SHP77 treated with DMSO at 0.1 percent for 48 hours (cell line): ENCODE measurements at regions not wholly inside any gene's neighbourhood (a gene's known extent, or its start where the extent isn't known, plus 50 kb on each side); places are given as distances from the start of the nearest gene placed in this dataset.

Experiments used
- DNase-seq: peaks from one replicate; lab custom pipeline; 2025; lab: John Stamatoyannopoulos, UW

DNA sequence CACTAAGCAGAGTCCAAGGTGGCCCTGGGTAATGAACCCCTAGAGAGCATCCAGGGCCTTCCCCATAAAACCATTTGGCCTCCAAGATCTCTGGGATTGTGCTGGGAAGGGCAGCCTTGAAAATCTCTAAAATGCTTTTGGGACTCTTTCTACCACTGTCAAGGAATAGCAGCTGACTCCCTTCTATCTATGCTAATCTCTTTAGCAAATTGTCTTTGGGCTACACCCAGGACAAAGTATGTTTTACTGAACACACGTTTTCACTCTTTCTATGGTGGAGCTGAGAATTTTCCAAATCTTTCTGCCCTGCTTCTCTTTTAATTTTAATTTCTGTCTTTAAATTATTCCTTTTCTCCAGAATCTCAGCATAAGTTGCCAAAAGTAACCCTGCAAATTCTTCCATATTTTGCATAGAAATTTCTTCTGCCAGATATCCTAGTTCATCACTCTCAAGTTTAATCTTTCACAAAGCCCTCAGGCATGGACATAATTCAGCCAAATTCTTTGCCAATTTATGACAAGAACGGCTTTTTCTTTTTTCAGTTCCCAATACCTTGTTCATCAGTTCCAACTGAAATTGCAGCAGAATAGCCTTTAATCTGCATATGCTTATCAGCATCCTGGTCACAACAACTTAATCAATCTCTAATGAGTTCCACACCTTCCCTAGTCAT lies 687.0 kb upstream of the ADGRL4 start:
- DNase-seq = no peak

- no peak for DNase-seq
Observed at GRCh38 chr1:79692519-79692918, 686.0 kb upstream of the ADGRL4 start.

GRCh38 chr1:79688932-79689331 lies 682.4 kb upstream of the ADGRL4 start:
- no peak for DNase-seq

DNA sequence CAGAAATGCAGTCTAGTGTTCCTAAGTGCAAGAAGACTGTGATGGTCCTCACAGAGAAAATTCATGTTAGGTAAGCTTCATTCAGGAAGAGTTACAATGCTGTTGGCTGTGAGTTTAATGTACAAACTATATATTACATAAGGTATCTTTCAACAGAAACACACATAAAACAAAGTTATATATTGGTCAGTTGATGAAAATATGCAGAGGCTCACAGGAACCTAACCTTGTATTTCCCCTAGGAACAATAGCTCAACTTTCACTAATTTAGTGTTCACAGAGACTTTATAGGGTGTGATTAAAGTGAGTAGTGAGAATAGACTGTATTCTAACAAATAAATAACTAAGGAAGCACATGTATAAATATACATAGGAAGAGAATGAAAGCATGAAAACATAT lies 676.9 kb upstream of the ADGRL4 start:
- DNase-seq = no peak

- DNase-seq = no peak
Observed at GRCh38 chr1:79682478-79682877, 675.9 kb upstream of the ADGRL4 start.

DNA sequence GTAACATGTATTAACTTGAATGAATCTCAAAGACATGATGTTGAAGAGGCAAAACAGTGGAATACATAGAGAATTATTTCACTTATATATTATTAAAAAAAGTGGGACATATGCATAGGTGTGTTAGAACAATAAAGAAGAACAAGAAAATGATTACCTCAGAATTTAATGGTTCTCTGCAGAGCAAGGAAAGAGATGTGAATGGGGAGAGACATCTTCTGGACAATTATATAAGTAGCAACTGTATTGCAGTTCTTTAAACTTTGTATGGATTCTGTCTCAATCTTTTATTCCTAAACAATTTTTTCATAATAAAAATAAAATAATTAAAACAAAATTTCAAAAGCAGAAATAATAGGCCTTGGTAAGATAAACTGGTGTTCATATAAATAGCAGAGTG lies 674.9 kb upstream of the ADGRL4 start:
- no peak for DNase-seq

- DNase-seq = no peak
Observed at GRCh38 chr1:79679916-79680315, 673.4 kb upstream of the ADGRL4 start.

DNA sequence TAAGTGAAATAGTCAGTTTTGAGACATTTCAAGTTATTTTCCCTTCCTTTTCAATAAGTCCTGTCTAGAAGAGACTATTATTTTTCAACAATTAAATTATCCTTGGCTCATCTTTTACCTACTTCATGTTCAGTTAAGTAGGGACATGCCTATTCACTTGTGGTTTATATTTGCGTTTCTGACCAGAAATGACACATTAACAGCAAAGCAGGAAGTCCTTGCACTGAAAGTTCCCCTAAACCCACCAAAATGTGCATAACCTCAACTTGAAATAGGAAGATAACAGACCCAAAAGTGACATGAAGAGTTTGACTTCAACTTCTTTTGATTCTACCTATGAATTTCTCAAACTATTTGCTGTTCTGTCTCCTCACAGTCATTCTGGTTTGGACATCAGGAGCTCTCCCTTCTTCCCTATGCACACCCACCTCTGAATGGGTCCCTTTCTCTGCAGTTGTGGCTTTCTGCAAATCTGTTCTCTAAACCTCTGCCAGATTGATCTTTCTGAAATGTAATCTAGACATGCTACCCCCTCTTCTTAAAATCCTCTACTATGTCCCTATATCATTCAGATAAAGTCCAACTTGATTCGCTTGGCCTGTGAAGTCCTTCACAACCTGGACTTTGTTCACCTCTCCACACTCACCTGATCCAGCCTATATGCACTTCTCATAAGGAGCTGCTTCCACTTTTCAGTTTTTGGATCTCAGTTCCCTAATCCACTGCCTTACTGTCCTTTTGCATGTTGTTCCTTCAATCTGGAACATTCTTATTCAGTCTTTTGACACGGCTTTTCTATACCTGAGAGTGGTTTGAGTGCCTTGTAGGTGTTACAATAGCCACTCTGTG lies 661.5 kb upstream of the ADGRL4 start:
- no peak for DNase-seq

DNA sequence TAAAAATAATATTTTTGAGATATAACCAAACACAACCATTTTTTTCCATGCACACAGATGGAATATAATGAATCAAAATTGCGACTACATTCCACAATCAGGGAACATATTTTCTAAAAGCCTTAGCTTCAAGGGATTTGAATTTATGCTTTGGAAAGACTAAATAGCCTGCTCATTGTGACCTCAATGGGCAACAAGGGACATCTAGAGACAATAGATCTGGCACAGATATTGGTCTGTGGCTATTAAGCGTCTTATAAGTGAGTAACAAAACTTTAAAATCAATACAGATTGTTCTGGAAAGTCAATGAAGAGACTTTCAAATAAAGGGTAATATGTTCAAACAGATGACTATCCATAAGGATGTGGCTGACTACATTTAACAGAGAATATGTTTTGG lies 660.6 kb upstream of the ADGRL4 start:
- DNase-seq = no peak

- no peak for DNase-seq
Observed at GRCh38 chr1:79663916-79664315, 657.4 kb upstream of the ADGRL4 start.

DNA sequence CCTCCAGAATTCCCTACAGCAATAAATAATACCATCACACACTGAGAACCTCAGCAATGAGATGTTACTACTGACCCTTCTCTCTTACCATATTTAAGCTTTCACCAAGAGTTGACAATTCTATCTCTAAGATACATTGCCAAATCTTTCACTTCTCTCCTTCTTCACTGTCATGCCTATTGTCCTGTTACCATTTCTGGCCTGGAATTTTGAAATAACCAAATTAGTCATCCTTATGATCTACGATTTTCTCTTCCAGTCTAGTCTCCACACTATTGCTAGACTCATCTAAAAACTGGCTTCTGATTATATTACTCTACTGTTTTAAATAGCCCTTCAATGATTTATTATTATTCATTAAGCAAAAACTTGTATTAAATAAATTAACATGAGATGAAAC lies 656.1 kb upstream of the ADGRL4 start:
- DNase-seq = no peak

- no peak for DNase-seq
Observed at GRCh38 chr1:79660129-79660528, 653.6 kb upstream of the ADGRL4 start.

DNA sequence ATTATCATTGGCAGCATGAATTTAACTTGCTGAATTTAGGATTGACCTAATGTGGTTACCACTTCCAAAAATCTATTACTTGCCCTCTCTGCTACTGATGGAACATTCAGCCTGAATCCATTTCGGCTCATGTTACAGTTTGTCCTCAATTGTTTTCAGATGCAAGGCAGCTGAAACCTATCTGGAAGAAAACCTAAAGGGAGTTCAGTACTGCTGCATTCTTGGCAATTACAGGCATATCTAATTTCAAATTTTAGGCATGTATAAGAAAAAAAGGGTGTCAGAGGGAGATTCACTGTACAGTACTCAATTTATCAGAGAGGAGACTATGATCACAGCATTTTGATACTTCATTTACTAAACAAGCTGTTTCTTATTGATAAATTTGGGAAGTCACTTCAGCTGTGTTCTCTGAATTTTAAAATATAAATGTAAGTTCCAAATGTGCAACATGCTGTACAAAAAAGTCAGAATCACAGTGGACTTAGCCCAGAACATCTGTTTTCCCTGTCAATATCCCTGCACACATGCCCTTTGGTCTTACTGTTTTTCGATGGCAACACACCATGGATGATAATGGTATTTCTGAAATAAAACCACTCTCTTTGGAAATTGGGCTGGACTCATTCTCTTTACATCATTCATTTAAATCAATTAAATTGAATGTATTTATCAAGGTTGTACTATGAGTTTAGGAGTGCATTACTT lies 651.6 kb upstream of the ADGRL4 start:
- no peak for DNase-seq

DNA sequence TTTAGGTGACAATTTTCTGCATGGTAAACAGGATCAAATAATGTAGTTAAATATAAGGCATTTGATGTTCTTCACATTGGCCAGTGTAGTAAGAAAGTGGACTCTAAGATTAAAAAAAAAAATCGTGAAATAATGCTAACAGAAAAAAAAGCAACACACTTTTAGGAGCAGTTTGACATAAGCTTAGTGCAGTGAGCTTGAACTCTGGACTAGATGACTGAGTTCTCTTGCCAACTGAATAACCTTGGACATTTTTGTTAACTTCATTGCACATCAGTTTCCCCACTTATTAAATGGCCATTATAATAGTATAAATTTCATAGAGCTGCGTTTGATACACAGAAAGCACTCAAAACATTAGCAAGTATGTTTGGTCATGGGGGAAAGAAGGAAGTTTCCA lies 649.3 kb upstream of the ADGRL4 start:
- DNase-seq = no peak

- DNase-seq = no peak
Observed at GRCh38 chr1:79652426-79652825, 645.9 kb upstream of the ADGRL4 start.

DNA sequence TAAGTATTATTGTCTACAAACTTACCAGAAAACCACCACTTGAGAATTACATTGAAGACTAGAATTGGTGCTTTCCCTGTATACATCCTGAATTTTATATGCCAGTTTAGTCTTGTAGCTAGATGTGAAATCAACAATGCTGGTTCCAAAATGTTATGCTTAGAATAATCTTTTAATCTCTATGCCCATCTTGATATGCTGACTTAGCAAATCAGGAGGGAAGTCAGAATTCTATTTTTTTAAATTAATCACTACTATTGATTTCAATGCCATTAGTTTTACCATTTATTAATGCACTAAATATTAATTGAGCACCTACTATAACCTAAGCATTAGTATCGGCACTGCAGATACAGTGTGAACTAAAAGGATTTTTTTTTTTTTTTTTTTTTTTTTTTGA lies 641.6 kb upstream of the ADGRL4 start:
- no peak for DNase-seq

- no peak for DNase-seq
Observed at GRCh38 chr1:79646880-79647279, 640.4 kb upstream of the ADGRL4 start.

GRCh38 chr1:79638382-79638781 lies 631.9 kb upstream of the ADGRL4 start:
- DNase-seq = no peak

GRCh38 chr1:79633456-79633855 lies 626.9 kb upstream of the ADGRL4 start:
- DNase-seq = no peak

GRCh38 chr1:79629414-79629813 lies 622.9 kb upstream of the ADGRL4 start:
- no peak for DNase-seq

- no peak for DNase-seq
Observed at GRCh38 chr1:79617777-79618176, 611.2 kb upstream of the ADGRL4 start.

DNA sequence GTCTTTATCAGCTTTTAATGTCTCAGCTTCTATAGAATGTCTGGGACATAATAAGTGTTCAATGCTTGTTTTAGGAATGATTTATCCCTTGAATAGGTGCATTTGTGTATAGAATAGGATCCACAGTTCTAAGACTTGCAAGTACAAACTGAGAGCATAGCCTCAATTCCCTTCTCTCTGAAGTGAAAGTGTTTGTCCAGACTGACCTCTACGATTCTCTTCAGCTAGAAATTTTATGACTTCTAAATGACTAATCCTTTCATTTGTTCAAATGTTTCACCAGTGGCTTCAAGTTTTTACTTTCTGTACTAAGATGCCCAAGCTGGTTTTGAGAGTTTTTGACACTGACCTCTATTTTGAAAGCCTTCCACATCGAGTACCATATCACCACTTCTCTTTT lies 608.2 kb upstream of the ADGRL4 start:
- no peak for DNase-seq

DNA sequence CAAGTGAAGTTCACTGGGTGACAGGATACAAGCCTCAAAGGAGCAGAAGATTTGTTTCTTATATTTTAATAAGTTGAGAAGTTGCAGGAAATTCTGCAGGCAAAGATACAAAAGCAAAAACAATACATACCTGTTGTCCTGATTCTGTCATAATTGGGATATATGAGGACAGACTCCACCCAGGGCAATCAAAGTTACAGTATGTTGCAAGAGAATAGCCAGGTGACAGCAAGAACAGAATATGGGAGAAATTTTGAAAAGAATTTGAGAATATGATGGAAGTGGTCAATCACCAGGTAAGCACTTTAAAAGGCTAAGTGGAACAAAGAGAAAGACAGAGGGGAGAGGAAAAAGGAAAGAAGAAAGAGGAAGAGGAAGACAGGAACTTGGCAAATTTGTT lies 607.6 kb upstream of the ADGRL4 start:
- no peak for DNase-seq
